ENCODE measurements at regions not wholly inside any gene's neighbourhood (a gene's known extent, or its start where the extent isn't known, plus 50 kb on each side); places are given as distances from the start of the nearest gene placed in this dataset.
A peak's percentile ranks its signal among the peaks of the same experiment; 100 is the strongest.

GRCh38 chr12:11549119-11549518 lies 100.4 kb upstream of the ETV6 start:
- Histone ChIP-seq H3K4me3 (ENCODE audit: low read depth, low read length) (no peak overlapping the region), H3K4me1 (peaks cover 8% of the 10 kb centered on the region), H3K27me3 (0 out of 2 replicates have a peak, but pooled peaks cover 2% of the 10 kb centered on the region), H3K36me3 (no peaks in the 10 kb centered on the region), H3K9me3 (no peaks in the 10 kb centered on the region; the same call in 1 of the 2 replicates)
- no peak for TF ChIP-seq CTCF (IDR thresholded peaks at IDR 0.05; ENCODE audit: low read depth, low read length)
- DNase-seq, result no peak

GRCh38 chr12:11553871-11554533 lies 95.5 kb upstream of the ETV6 start:
- Histone ChIP-seq H3K36me3 (no peaks in the 10 kb centered on the region), H3K4me3 (ENCODE audit: low read depth, low read length) (no peak overlapping the region), H3K9me3 (no peaks in the 10 kb centered on the region; the same call in 1 of the 2 replicates), H3K27me3 (peaks cover 2% of the 10 kb centered on the region; the same call in 1 of the 2 replicates), H3K4me1 (no peaks in the 10 kb centered on the region)
- DNase-seq, result peak; percentile 64
- peak; percentile 76 for TF ChIP-seq CTCF (IDR thresholded peaks at IDR 0.05; ENCODE audit: low read depth, low read length)

GRCh38 chr12:11555195-11555594 lies 94.3 kb upstream of the ETV6 start:
- H3K4me1 ChIP-seq, result no peaks in the 10 kb centered on the region
- peaks cover 2% of the 10 kb centered on the region; the same call in 1 of the 2 replicates for H3K27me3 ChIP-seq
- H3K4me3 ChIP-seq (ENCODE audit: low read depth, low read length), result no peak overlapping the region
- no peak for TF ChIP-seq CTCF (IDR thresholded peaks at IDR 0.05; ENCODE audit: low read depth, low read length)
- no peak for DNase-seq
- H3K36me3 ChIP-seq, result no peaks in the 10 kb centered on the region
- no peaks in the 10 kb centered on the region for H3K9me3 ChIP-seq

- DNase-seq, result no peak
- Histone ChIP-seq H3K4me3 (ENCODE audit: low read depth, low read length) (no peak overlapping the region), H3K9me3 (no peaks in the 10 kb centered on the region), H3K36me3 (no peaks in the 10 kb centered on the region), H3K27me3 (peaks cover 2% of the 10 kb centered on the region; the same call in 1 of the 2 replicates), H3K4me1 (no peaks in the 10 kb centered on the region)
- TF ChIP-seq CTCF (IDR thresholded peaks at IDR 0.05; ENCODE audit: low read depth, low read length), result no peak
Measured at GRCh38 chr12:11555743-11556625, 93.5 kb upstream of the ETV6 start.

- no peak overlapping the region for H3K4me3 ChIP-seq (ENCODE audit: low read depth, low read length)
- no peaks in the 10 kb centered on the region for H3K36me3 ChIP-seq
- TF ChIP-seq CTCF (IDR thresholded peaks at IDR 0.05; ENCODE audit: low read depth, low read length), result no peak
- no peak for DNase-seq
- H3K27me3 ChIP-seq, result peaks cover 2% of the 10 kb centered on the region; the same call in 1 of the 2 replicates
- H3K9me3 ChIP-seq, result no peaks in the 10 kb centered on the region
- H3K4me1 ChIP-seq, result no peaks in the 10 kb centered on the region
Measured at GRCh38 chr12:11556682-11557081, 92.8 kb upstream of the ETV6 start.

Measured in BE2C (cell line).